H1 (cell line): ENCODE measurements at regions not wholly inside any gene's neighbourhood (a gene's known extent, or its start where the extent isn't known, plus 50 kb on each side); places are given as distances from the start of the nearest gene placed in this dataset.

ENCODE experiments used
- CTCF ChIA-PET: fragments of 300-600 bp; sonication (Branson Sonifier 250); formaldehyde crosslinking; loops from one replicate; lab custom pipeline; 2021; ENCODE audit not compliant: partially characterized antibody; lab: Charles Lee
- POLR2A ChIA-PET: fragments of 300-600 bp; sonication (Branson Sonifier 250); formaldehyde crosslinking; loops from one replicate; lab custom pipeline; 2021; ENCODE audit warnings: inconsistent platforms; ENCODE audit not compliant: partially characterized antibody; lab: Charles Lee
- DNase-seq, 2 experiments: peaks; one replicate each; pipeline versions ENCODE4 v3.0.0 to v3.0.0-alpha.2; 2010 to 2022; ENCODE audit warnings: low spot score in 2 of 2, low read depth in 1 of 2, mixed read lengths in 1 of 2
- FAIRE-seq: peaks from 2 replicates; lab custom pipeline; 2011; peaks lifted over from hg19 to GRCh38; lab: Jason Lieb, UNC
- H2AFZ ChIP-seq: 2 replicates; pipeline ENCODE4 v1.8.1; 2012; ENCODE audit warnings: low read length, inconsistent platforms
- H2AK5ac ChIP-seq: 2 replicates; pipeline ENCODE4 v1.6.1; 2013; ENCODE audit warnings: low read depth, low read length
- H2BK120ac ChIP-seq: replicated peaks from 2 replicates; pipeline ENCODE3; 2013; ENCODE audit warnings: low read depth, low read length, inconsistent platforms
- H2BK12ac ChIP-seq: 2 replicates; pipeline ENCODE4 v1.6.1; 2013; ENCODE audit warnings: low read depth, low read length
- H2BK15ac ChIP-seq: 2 replicates; pipeline ENCODE4 v1.6.1; 2013; ENCODE audit warnings: low read length
- H2BK20ac ChIP-seq: 2 replicates; pipeline ENCODE4 v1.6.1; 2013; ENCODE audit warnings: low read length
- H2BK5ac ChIP-seq: 2 replicates; pipeline ENCODE4 v1.6.1; 2013; ENCODE audit warnings: low read depth, low read length
- H3K14ac ChIP-seq: 2 replicates; pipeline ENCODE4 v1.6.1; 2013; ENCODE audit warnings: inconsistent platforms; ENCODE audit not compliant: insufficient read length
- H3K18ac ChIP-seq: 2 replicates; pipeline ENCODE4 v1.6.1; 2013; ENCODE audit warnings: low read length; ENCODE audit errors: extremely low read depth
- H3K23ac ChIP-seq: 2 replicates; pipeline ENCODE4 v1.6.1; 2013; ENCODE audit warnings: inconsistent platforms; ENCODE audit not compliant: insufficient read length
- H3K23me2 ChIP-seq: 2 replicates; pipeline ENCODE4 v1.6.1; 2013; ENCODE audit warnings: low read depth, low read length
- H3K27ac ChIP-seq: 2 replicates; pipeline ENCODE4 v1.6.1; 2011; ENCODE audit warnings: low read depth, low read length, inconsistent platforms
- H3K27me3 ChIP-seq, 4 experiments: replicated peaks in 1 of 4; 1 replicate in 1 of 4; 2 replicates in 3 of 4; pipeline versions ENCODE4 v1.6.1 to v1.8.1; 2011 to 2013; ENCODE audit warnings: low read length in 3 of 4, mild to moderate bottlenecking in 3 of 4, inconsistent platforms in 2 of 4, mixed read lengths in 2 of 4, moderate library complexity in 1 of 4; ENCODE audit not compliant: control insufficient read depth in 3 of 4, insufficient read depth in 3 of 4; ENCODE audit errors: extremely low read depth in 1 of 4
- H3K36me3 ChIP-seq, 4 experiments: 2 replicates each; pipeline versions ENCODE4 v1.6.1 to v1.8.1; 2011 to 2013; ENCODE audit warnings: mild to moderate bottlenecking in 4 of 4, low read length in 3 of 4, moderate library complexity in 2 of 4, control low read depth in 1 of 4, inconsistent platforms in 1 of 4; ENCODE audit not compliant: insufficient read depth in 4 of 4, control insufficient read depth in 2 of 4
- H3K4ac ChIP-seq: replicated peaks from 2 replicates; pipeline ENCODE3; 2013; ENCODE audit warnings: low read length, low read depth, mixed read lengths, inconsistent platforms; ENCODE audit not compliant: insufficient read length
- H3K4me1 ChIP-seq, 4 experiments: replicated peaks in 1 of 4; 1 replicate in 1 of 4; 2 replicates in 3 of 4; pipeline versions ENCODE4 v1.6.1 to v1.8.1; 2011 to 2013; ENCODE audit warnings: low read length in 3 of 4, inconsistent platforms in 2 of 4, mixed read lengths in 1 of 4; ENCODE audit not compliant: insufficient read depth in 4 of 4, control insufficient read depth in 3 of 4
- H3K4me2 ChIP-seq, 2 experiments: 2 replicates each; pipeline versions ENCODE4 v1.6.1 to v1.8.1; 2011 to 2013; ENCODE audit warnings: low read depth in 2 of 2, low read length in 2 of 2, control low read depth in 1 of 2, inconsistent platforms in 1 of 2, mild to moderate bottlenecking in 1 of 2; ENCODE audit not compliant: insufficient read depth in 1 of 2
- H3K4me3 ChIP-seq, 4 experiments: fragments of 200-600, 300-600 bp in 1 of 4; sonication (generic), shearing (Covaris generic), sonication (Bioruptor Twin) in 1 of 4; 2 replicates each; pipeline versions ENCODE4 v1.5.1 to v1.8.1; 2011 to 2016; ENCODE audit warnings: low read length in 4 of 4, low read depth in 3 of 4, control low read depth in 2 of 4, inconsistent platforms in 2 of 4, mild to moderate bottlenecking in 2 of 4, mixed read lengths in 1 of 4, moderate library complexity in 1 of 4; ENCODE audit not compliant: insufficient read depth in 2 of 4; ENCODE audit errors: extremely low read depth in 1 of 4
- H3K56ac ChIP-seq: replicated peaks from 2 replicates; pipeline ENCODE3; 2013; ENCODE audit warnings: low read depth, mild to moderate bottlenecking, mixed read lengths, low read length, inconsistent platforms; ENCODE audit not compliant: insufficient read length
- H3K79me1 ChIP-seq: 2 replicates; pipeline ENCODE4 v1.6.1; 2013; ENCODE audit warnings: low read depth, low read length, control low read depth
- H3K79me2 ChIP-seq, 2 experiments: 2 replicates each; pipeline versions ENCODE4 v1.6.1 to v1.8.1; 2012 to 2013; ENCODE audit warnings: low read length in 2 of 2, mild to moderate bottlenecking in 2 of 2, inconsistent platforms in 1 of 2; ENCODE audit not compliant: insufficient read depth in 2 of 2, control insufficient read depth in 1 of 2
- H3K9ac ChIP-seq, 4 experiments: replicated peaks in 1 of 4; 1 replicate in 1 of 4; 2 replicates in 3 of 4; pipeline versions ENCODE4 v1.6.1 to v1.8.1; 2011 to 2013; ENCODE audit warnings: low read depth in 3 of 4, low read length in 3 of 4, control low read depth in 2 of 4, mild to moderate bottlenecking in 2 of 4, moderate library complexity in 2 of 4, inconsistent platforms in 1 of 4; ENCODE audit errors: extremely low read depth in 1 of 4
- H3K9me3 ChIP-seq, 2 experiments: 2 replicates each; pipeline versions ENCODE4 v1.6.1 to v1.8.1; 2012 to 2013; ENCODE audit warnings: mild to moderate bottlenecking in 2 of 2, moderate library complexity in 2 of 2, control low read depth in 1 of 2, inconsistent platforms in 1 of 2, low read depth in 1 of 2, low read length in 1 of 2, mixed read lengths in 1 of 2; ENCODE audit not compliant: insufficient read depth in 2 of 2
- H4K20me1 ChIP-seq, 2 experiments: replicated peaks in 1 of 2; 2 replicates each; pipeline versions ENCODE3 to v1.8.1; 2011 to 2013; ENCODE audit warnings: inconsistent platforms in 2 of 2, low read length in 2 of 2, mild to moderate bottlenecking in 1 of 2; ENCODE audit not compliant: insufficient read depth in 2 of 2, control insufficient read depth in 1 of 2
- H4K5ac ChIP-seq: 2 replicates; pipeline ENCODE4 v1.6.1; 2013; ENCODE audit warnings: low read length, low read depth, mixed read lengths, inconsistent platforms; ENCODE audit not compliant: insufficient read length
- H4K8ac ChIP-seq: 2 replicates; pipeline ENCODE4 v1.8.0; 2013; ENCODE audit warnings: mild to moderate bottlenecking, moderate library complexity, low read length, inconsistent platforms; ENCODE audit not compliant: insufficient read depth; ENCODE audit errors: extremely low read depth
- H4K91ac ChIP-seq: replicated peaks from 2 replicates; pipeline ENCODE3; 2013; ENCODE audit warnings: low read length, mixed read lengths, inconsistent platforms; ENCODE audit not compliant: insufficient read length
- ASH2L ChIP-seq: fragments of 200-600, 300-600 bp; sonication (generic); IDR thresholded peaks from one replicate; pipeline ENCODE4 v1.7.1; 2017; ENCODE audit warnings: low read length
- CBX5 ChIP-seq: fragments of 300-800, 300-1000 bp; sonication (generic); IDR thresholded peaks from 2 replicates; pipeline ENCODE4 v1.7.1; 2016; ENCODE audit warnings: antibody characterized with exemption, low read length, low read depth
- CHD1 ChIP-seq: IDR thresholded peaks from 2 replicates; pipeline ENCODE4 v1.6.1; 2012; ENCODE audit warnings: low read depth, low read length, improper control_type of control experiment
- CTBP2 ChIP-seq: IDR thresholded peaks from 2 replicates; pipeline ENCODE4 v1.7.0; 2011; ENCODE audit warnings: borderline replicate concordance, mild to moderate bottlenecking, moderate library complexity, mixed read lengths, low read length; ENCODE audit not compliant: insufficient read depth, insufficient read length
- EP300 ChIP-seq, 2 experiments: IDR thresholded peaks; 1 replicate in 1 of 2; 2 replicates in 1 of 2; pipeline ENCODE4 v1.6.1; 2011 to 2012; ENCODE audit warnings: low read depth in 2 of 2, low read length in 2 of 2, mild to moderate bottlenecking in 2 of 2, borderline replicate concordance in 1 of 2, inconsistent platforms in 1 of 2, moderate library complexity in 1 of 2
- FOSL1 ChIP-seq: IDR thresholded peaks from 2 replicates; pipeline ENCODE4 v1.6.1; 2011; ENCODE audit warnings: mild to moderate bottlenecking, low read depth, low read length, moderate library complexity; ENCODE audit not compliant: insufficient read depth
- KDM1A ChIP-seq: fragments of 200-600, 300-600 bp; sonication (generic); IDR thresholded peaks from 2 replicates; pipeline ENCODE4 v1.7.1; 2016; ENCODE audit warnings: mild to moderate bottlenecking, low read length, borderline replicate concordance
- NRF1 ChIP-seq: IDR thresholded peaks from 2 replicates; pipeline ENCODE4 v1.6.1; 2011; ENCODE audit warnings: mild to moderate bottlenecking, low read depth, low read length, improper control_type of control experiment
- POLR2A ChIP-seq, 2 experiments: IDR thresholded peaks; 1 replicate in 1 of 2; 2 replicates in 1 of 2; pipeline ENCODE4 v1.6.1; 2011; ENCODE audit warnings: low read depth in 2 of 2, low read length in 2 of 2, mild to moderate bottlenecking in 2 of 2; ENCODE audit errors: control extremely low read depth in 1 of 2
- RNF2 ChIP-seq: fragments of 200-900, 300-1000 bp; sonication (generic); IDR thresholded peaks from 2 replicates; pipeline ENCODE4 v1.7.1; 2016; ENCODE audit warnings: borderline replicate concordance, low read depth, mild to moderate bottlenecking, antibody characterized with exemption, low read length; ENCODE audit not compliant: poor library complexity, severe bottlenecking; ENCODE audit errors: missing control alignments
- RXRA ChIP-seq: IDR thresholded peaks from 2 replicates; pipeline ENCODE4 v1.6.1; 2011; ENCODE audit warnings: low read depth, mild to moderate bottlenecking, low read length, moderate library complexity; ENCODE audit not compliant: insufficient read depth
- SIX5 ChIP-seq: IDR thresholded peaks from 2 replicates; pipeline ENCODE4 v1.6.1; 2011; ENCODE audit warnings: mild to moderate bottlenecking, low read depth, low read length
- SP4 ChIP-seq: IDR thresholded peaks from 2 replicates; pipeline ENCODE4 v1.6.1; 2012; ENCODE audit warnings: low read length, inconsistent platforms
- SUZ12 ChIP-seq: fragments of 200-600 bp; sonication (generic); IDR thresholded peaks from 2 replicates; pipeline ENCODE4 v1.6.1; 2012; ENCODE audit warnings: mild to moderate bottlenecking, inconsistent platforms, low read length, moderate library complexity, mixed read lengths
- YY1 ChIP-seq: IDR thresholded peaks from 2 replicates; pipeline ENCODE4 v1.6.1; 2011; ENCODE audit warnings: low read depth, mild to moderate bottlenecking, low read length
- WGBS, 2 experiments: shearing (Covaris generic) in 1 of 2; methylation state at CpG; one replicate each; pipeline versions ENCODE4 v1.1.6 to v1.1.7; 2013 to 2015; ENCODE audit warnings: low lambda C conversion rate in 2 of 2, mixed read lengths in 2 of 2, inconsistent platforms in 1 of 2, low coverage in 1 of 2, missing lambda C conversion rate in 1 of 2; ENCODE audit not compliant: insufficient replicate concordance in 2 of 2, insufficient coverage in 1 of 2, insufficient read length in 1 of 2; ENCODE audit errors: extremely low coverage in 1 of 2, missing lambda C conversion rate in 1 of 2; 5-methylcytosine and 5-hydroxymethylcytosine counted together

GRCh38 chr10:44714451-44714850, 196.7 kb upstream of the TMEM72 start:
- Histone ChIP-seq H2AK5ac (no peak overlapping the region), H3K4ac (no peak overlapping the region), H3K4me1 (no peaks in the 10 kb centered on the region), H3K27ac (no peak overlapping the region), H3K56ac (no peak overlapping the region), H2BK12ac (no peak overlapping the region), H3K14ac (no peak overlapping the region), H3K9me3 (no peaks in the 10 kb centered on the region), H3K27me3 (no peaks in the 10 kb centered on the region), H3K9ac (no peak overlapping the region), H3K23me2 (no peaks in the 10 kb centered on the region), H2AFZ (no peak overlapping the region), H2BK15ac (no peak overlapping the region), H4K8ac (no peak overlapping the region), H4K20me1 (no peaks in the 10 kb centered on the region), H2BK5ac (no peak overlapping the region), H3K4me2 (no peak overlapping the region), H3K79me1 (no peaks in the 10 kb centered on the region), H3K18ac (no peak overlapping the region), H4K5ac (no peak overlapping the region), H3K36me3 (no peaks in the 10 kb centered on the region), H4K91ac (no peak overlapping the region), H3K79me2 (no peaks in the 10 kb centered on the region), H2BK120ac (no peak overlapping the region), H3K23ac (no peak overlapping the region), H2BK20ac (no peak overlapping the region), H3K4me3 (no peak overlapping the region)
- WGBS, 2 experiments: 81% methylated on average over 4 of the region's 4 CpGs; no CpG with 5 or more reads in 1 of the 2 experiments
- DNase-seq: no peak
- ChIA-PET CTCF (interaction anchor here (0.8 to 2.6 kb wide), 4 partner anchors 11 to 380 kb away, joined by 3 to 9 read pairs (median 3); no protein-coding TSS in a partner anchor), POLR2A (interaction anchor here (0.6 kb wide), 1 partner anchor 1494 kb away, joined by 3 read pairs; no protein-coding TSS in a partner anchor)
- no peak for FAIRE-seq
- TF ChIP-seq ASH2L (no peak), SP4 (no peak), KDM1A (no peak), SIX5 (no peak), SUZ12 (no peak), POLR2A (IDR thresholded peaks at IDR 0.05; ENCODE audit: control extremely low read depth in 1 of 2, low read depth in 2 of 2, low read length in 2 of 2) (no peak), YY1 (no peak), FOSL1 (no peak), EP300 (IDR thresholded peaks at IDR 0.05; ENCODE audit: borderline replicate concordance in 1 of 2, low read depth in 2 of 2, low read length in 2 of 2) (no peak), NRF1 (no peak), RXRA (no peak), CHD1 (no peak), CTBP2 (no peak), RNF2 (no peak), CBX5 (no peak)
